Heart left ventricle (tissue), 13 donors: ENCODE measurements at regions not wholly inside any gene's neighbourhood (a gene's known extent, or its start where the extent isn't known, plus 50 kb on each side); places are given as distances from the start of the nearest gene placed in this dataset.

Experiments used
- CTCF ChIP-seq, 12 donors: fragments of 200-600 bp; sonication (generic) in 4 of 12; IDR thresholded peaks; one replicate each; pipeline versions ENCODE4 v1.5.0 to v1.8.0; 2018 to 2022; ENCODE audit warnings: antibody characterized with exemption in 12 of 12, mild to moderate bottlenecking in 5 of 12
- POLR2A ChIP-seq, 2 donors: fragments of 450-650 bp; IDR thresholded peaks; one replicate each; pipeline ENCODE4 v1.6.1; 2017; ENCODE audit warnings: antibody characterized with exemption in 2 of 2, mild to moderate bottlenecking in 2 of 2, moderate library complexity in 2 of 2
- donor health status: ischemic (EF 13 %, LVEDD 7.1; RV severe dilation, severe dysfunction).
- donor health status: DM: no; HTN: yes; CAD: no.
- donor health status: DM: no; HTN: no; CAD: no.
- donor health status: ischemic (EF 25% LVEDD 6.9; RV normal size, moderate dysfunction).
- donor health status: ischemic (EF 25% LVEDD 5.7; RV mildly dilated, moderate dysfunction).
- donor health status: ischemic (EF 35%, LVEDD 5.7; RV mildly dilated, moderate dysfunction).
- donor health status: nonischemic (EF 11% LVEDD 7.7; RV severe dilation, severe dysfunction).
- donor health status: DM: yes; HTN: yes; CAD: no.
- donor health status: PGD.
- donor health status: ischemic (EF 29% LVEDD 5.4; RV normal size, mild dysfunction).
- donor health status: nonischemic (EF 23%, LVEDD 6.1; RV moderate dilation, normal function).

GRCh38 chr5:33160871-33161270 lies 279.9 kb upstream of the TARS1 start:
- no peak for TF ChIP-seq CTCF (IDR thresholded peaks at IDR 0.05)
- TF ChIP-seq POLR2A (IDR thresholded peaks at IDR 0.05), result no peak
